ENCODE measurements at regions not wholly inside any gene's neighbourhood (a gene's known extent, or its start where the extent isn't known, plus 50 kb on each side); places are given as distances from the start of the nearest gene placed in this dataset.

- Histone ChIP-seq H4K20me1 (ENCODE audit: insufficient read depth, low read length) (no peaks in the 10 kb centered on the region), H3K9ac (ENCODE audit: low read length) (no peak overlapping the region), H3K36me3 (ENCODE audit: insufficient read depth, low read length) (no peaks in the 10 kb centered on the region), H3K27me3 (ENCODE audit: insufficient read depth, low read length) (no peaks in the 10 kb centered on the region), H3K9me3 (ENCODE audit: insufficient read depth, low read depth, low read length) (no peaks in the 10 kb centered on the region), H3K4me1 (ENCODE audit: insufficient read depth, low read length) (peaks cover 14% of the 10 kb centered on the region), H3K27ac (ENCODE audit: low read depth, low read length) (no peak overlapping the region), H2AFZ (ENCODE audit: low read depth, low read length) (no peak overlapping the region), H3K79me2 (ENCODE audit: insufficient read depth, low read length) (no peaks in the 10 kb centered on the region), H3K4me2 (ENCODE audit: low read length) (no peak overlapping the region), H3K4me3 (ENCODE audit: insufficient read depth, low read depth, low read length) (no peak overlapping the region)
- no peak for DNase-seq (ENCODE audit: low read depth)
- no peaks in the 10 kb centered on the region for H3K4me1 Mint-ChIP-seq (ENCODE audit: low read depth, unreplicated experiment)
- no peak for FAIRE-seq
- TF ChIP-seq EZH2 (IDR thresholded peaks at IDR 0.05; ENCODE audit: insufficient read depth, low read length) (no peak), CTCF (IDR thresholded peaks at IDR 0.05; ENCODE audit: insufficient read depth, low read depth, low read length) (no peak)
- peaks cover 2% of the 10 kb centered on the region for H3K27me3 Mint-ChIP-seq (ENCODE audit: low read depth, unreplicated experiment)
- H3K4me3 Mint-ChIP-seq (ENCODE audit: unreplicated experiment) = no peak overlapping the region
- no peaks in the 10 kb centered on the region for H3K36me3 Mint-ChIP-seq (ENCODE audit: low read depth, unreplicated experiment)
- H3K9me3 Mint-ChIP-seq (ENCODE audit: unreplicated experiment) = no peaks in the 10 kb centered on the region
- no peak overlapping the region for H3K27ac Mint-ChIP-seq (ENCODE audit: unreplicated experiment)
Observed at GRCh38 chr5:128784726-128785125, 180.6 kb upstream of the SLC27A6 start.

GRCh38 chr5:128791312-128791711, 174.0 kb upstream of the SLC27A6 start:
- H3K4me1 ChIP-seq (ENCODE audit: insufficient read depth, low read length) = no peaks in the 10 kb centered on the region
- no peaks in the 10 kb centered on the region for H3K9me3 Mint-ChIP-seq (ENCODE audit: unreplicated experiment)
- H3K9ac ChIP-seq (ENCODE audit: low read length) = no peak overlapping the region
- no peak for FAIRE-seq
- no peaks in the 10 kb centered on the region for H4K20me1 ChIP-seq (ENCODE audit: insufficient read depth, low read length)
- H3K79me2 ChIP-seq (ENCODE audit: insufficient read depth, low read length) = no peaks in the 10 kb centered on the region
- H3K27ac ChIP-seq (ENCODE audit: low read depth, low read length) = no peak overlapping the region
- no peaks in the 10 kb centered on the region for H3K36me3 ChIP-seq (ENCODE audit: insufficient read depth, low read length)
- H3K27me3 Mint-ChIP-seq (ENCODE audit: low read depth, unreplicated experiment) = peaks cover 2% of the 10 kb centered on the region
- peak; percentile 40 for DNase-seq (ENCODE audit: low read depth)
- H3K4me3 Mint-ChIP-seq (ENCODE audit: unreplicated experiment) = no peak overlapping the region
- H2AFZ ChIP-seq (ENCODE audit: low read depth, low read length) = no peak overlapping the region
- no peak overlapping the region for H3K4me2 ChIP-seq (ENCODE audit: low read length)
- TF ChIP-seq CTCF (IDR thresholded peaks at IDR 0.05; ENCODE audit: insufficient read depth, low read depth, low read length) = no peak
- no peak for TF ChIP-seq EZH2 (IDR thresholded peaks at IDR 0.05; ENCODE audit: insufficient read depth, low read length)
- no peaks in the 10 kb centered on the region for H3K27me3 ChIP-seq (ENCODE audit: insufficient read depth, low read length)
- no peak overlapping the region for H3K4me3 ChIP-seq (ENCODE audit: insufficient read depth, low read depth, low read length)
- H3K9me3 ChIP-seq (ENCODE audit: insufficient read depth, low read depth, low read length) = no peaks in the 10 kb centered on the region
- no peak overlapping the region for H3K27ac Mint-ChIP-seq (ENCODE audit: unreplicated experiment)
- no peaks in the 10 kb centered on the region for H3K4me1 Mint-ChIP-seq (ENCODE audit: low read depth, unreplicated experiment)
- H3K36me3 Mint-ChIP-seq (ENCODE audit: low read depth, unreplicated experiment) = no peaks in the 10 kb centered on the region

- Histone ChIP-seq H2AFZ (ENCODE audit: low read depth, low read length) (no peak overlapping the region), H3K27me3 (ENCODE audit: insufficient read depth, low read length) (no peaks in the 10 kb centered on the region), H3K4me1 (ENCODE audit: insufficient read depth, low read length) (no peaks in the 10 kb centered on the region), H3K79me2 (ENCODE audit: insufficient read depth, low read length) (no peaks in the 10 kb centered on the region), H3K4me3 (ENCODE audit: insufficient read depth, low read depth, low read length) (no peak overlapping the region), H3K9ac (ENCODE audit: low read length) (no peak overlapping the region), H3K9me3 (ENCODE audit: insufficient read depth, low read depth, low read length) (no peaks in the 10 kb centered on the region), H3K27ac (ENCODE audit: low read depth, low read length) (no peak overlapping the region), H3K4me2 (ENCODE audit: low read length) (no peak overlapping the region), H3K36me3 (ENCODE audit: insufficient read depth, low read length) (no peaks in the 10 kb centered on the region), H4K20me1 (ENCODE audit: insufficient read depth, low read length) (no peaks in the 10 kb centered on the region)
- no peaks in the 10 kb centered on the region for H3K9me3 Mint-ChIP-seq (ENCODE audit: unreplicated experiment)
- no peak overlapping the region for H3K27ac Mint-ChIP-seq (ENCODE audit: unreplicated experiment)
- no peaks in the 10 kb centered on the region for H3K36me3 Mint-ChIP-seq (ENCODE audit: low read depth, unreplicated experiment)
- peaks cover 7% of the 10 kb centered on the region for H3K27me3 Mint-ChIP-seq (ENCODE audit: low read depth, unreplicated experiment)
- H3K4me1 Mint-ChIP-seq (ENCODE audit: low read depth, unreplicated experiment) = peaks cover 6% of the 10 kb centered on the region
- TF ChIP-seq EZH2 (IDR thresholded peaks at IDR 0.05; ENCODE audit: insufficient read depth, low read length) (no peak), CTCF (IDR thresholded peaks at IDR 0.05; ENCODE audit: insufficient read depth, low read depth, low read length) (no peak)
- peak overlapping the region; percentile 2 for H3K4me3 Mint-ChIP-seq (ENCODE audit: unreplicated experiment)
- DNase-seq (ENCODE audit: low read depth) (no peak), FAIRE-seq (no peak)
Observed at GRCh38 chr5:128796506-128796905, 168.8 kb upstream of the SLC27A6 start.
